DOHH2 (cell line): ENCODE measurements at regions not wholly inside any gene's neighbourhood (a gene's known extent, or its start where the extent isn't known, plus 50 kb on each side); places are given as distances from the start of the nearest gene placed in this dataset.

Experiments
- H3F3A ChIP-seq: fragments of 200-600 bp; sonication (generic), shearing (Covaris generic); 2 replicates; pipeline ENCODE4 v1.6.0; 2016; ENCODE audit warnings: antibody characterized with exemption, mild to moderate bottlenecking; ENCODE audit not compliant: control insufficient read depth, insufficient read depth
- H3K27ac ChIP-seq: fragments of 200-600 bp; sonication (generic); 2 replicates; pipeline ENCODE4 v1.5.1; 2014; ENCODE audit warnings: low read depth, mild to moderate bottlenecking, low read length, moderate library complexity
- H3K27me3 ChIP-seq: fragments of 200-600 bp; sonication (generic); 2 replicates; pipeline ENCODE4 v1.6.1; 2014; ENCODE audit warnings: mild to moderate bottlenecking, low read length, mixed read lengths; ENCODE audit not compliant: control insufficient read depth
- H3K36me3 ChIP-seq: fragments of 200-600 bp; sonication (generic); 2 replicates; pipeline ENCODE4 v1.6.1; 2014; ENCODE audit warnings: mild to moderate bottlenecking, low read length, moderate library complexity, mixed read lengths; ENCODE audit not compliant: control insufficient read depth
- H3K4me1 ChIP-seq: fragments of 200-600 bp; sonication (generic); 2 replicates; pipeline ENCODE4 v1.6.1; 2014; ENCODE audit warnings: mild to moderate bottlenecking, low read length, mixed read lengths; ENCODE audit not compliant: control insufficient read depth
- H3K4me2 ChIP-seq: fragments of 200-600 bp; sonication (generic); 2 replicates; pipeline ENCODE4 v1.6.0; 2014; ENCODE audit warnings: mild to moderate bottlenecking, low read length, moderate library complexity
- H3K4me3 ChIP-seq: fragments of 200-600 bp; sonication (generic); 2 replicates; pipeline ENCODE4 v1.5.1; 2014; ENCODE audit warnings: mild to moderate bottlenecking, low read length, mixed read lengths
- H3K79me2 ChIP-seq: fragments of 200-600 bp; sonication (generic); 2 replicates; pipeline ENCODE4 v1.6.1; 2014; ENCODE audit warnings: mild to moderate bottlenecking, low read length, mixed read lengths; ENCODE audit not compliant: control insufficient read depth
- H3K9me2 ChIP-seq: fragments of 200-600 bp; sonication (generic); replicated peaks from 2 replicates; pipeline ENCODE4 v1.6.1; 2014; ENCODE audit warnings: mild to moderate bottlenecking, low read length, mixed read lengths; ENCODE audit not compliant: control insufficient read depth
- H3K9me3 ChIP-seq: fragments of 200-600 bp; sonication (generic); 2 replicates; pipeline ENCODE4 v1.6.1; 2014; ENCODE audit warnings: antibody characterized with exemption, low read length, mixed read lengths; ENCODE audit not compliant: control insufficient read depth, insufficient read depth
- H4K20me1 ChIP-seq: fragments of 200-600 bp; sonication (generic); 2 replicates; pipeline ENCODE4 v1.6.0; 2014; ENCODE audit warnings: low read depth, mild to moderate bottlenecking, antibody characterized with exemption, low read length, moderate library complexity; ENCODE audit not compliant: control insufficient read depth, insufficient read depth
- CTCF ChIP-seq: fragments of 200-600 bp; sonication (generic); IDR thresholded peaks from one replicate; pipeline ENCODE4 v1.5.1; 2014; ENCODE audit warnings: antibody characterized with exemption, mild to moderate bottlenecking, low read depth, low read length; ENCODE audit not compliant: poor library complexity, severe bottlenecking
- EZH2phosphoT487 ChIP-seq: fragments of 200-600 bp; sonication (generic); IDR thresholded peaks from 2 replicates; pipeline ENCODE4 v1.6.1; 2017; ENCODE audit warnings: borderline replicate concordance, mild to moderate bottlenecking, antibody characterized with exemption, low read length, moderate library complexity, mixed read lengths

- Histone ChIP-seq H3K9me3 (no peaks in the 10 kb centered on the region), H3K4me3 (no peak overlapping the region), H3K4me1 (peaks cover 11% of the 10 kb centered on the region), H4K20me1 (no peaks in the 10 kb centered on the region), H3K27ac (no peak overlapping the region), H3K36me3 (no peaks in the 10 kb centered on the region), H3K9me2 (no peaks in the 10 kb centered on the region), H3F3A (no peaks in the 10 kb centered on the region), H3K4me2 (peak overlapping the region; percentile 14; the same call in 1 of the 2 replicates), H3K79me2 (no peaks in the 10 kb centered on the region), H3K27me3 (peaks cover 14% of the 10 kb centered on the region)
- TF ChIP-seq CTCF (no peak), EZH2phosphoT487 (no peak)
Observed at GRCh38 chr4:38504396-38504715, 159.6 kb upstream of the KLF3 start.

GRCh38 chr4:38509551-38509950 is 154.4 kb upstream of the KLF3 start:
- no peaks in the 10 kb centered on the region for H3K9me2 ChIP-seq
- H3K9me3 ChIP-seq, result no peaks in the 10 kb centered on the region
- H3K36me3 ChIP-seq, result no peaks in the 10 kb centered on the region
- TF ChIP-seq EZH2phosphoT487 (no peak), CTCF (no peak)
- H3K27ac ChIP-seq, result no peak overlapping the region
- no peak overlapping the region for H3K4me3 ChIP-seq
- no peaks in the 10 kb centered on the region for H3F3A ChIP-seq
- peaks cover 18% of the 10 kb centered on the region for H3K27me3 ChIP-seq
- no peak overlapping the region for H3K4me2 ChIP-seq
- H4K20me1 ChIP-seq, result no peaks in the 10 kb centered on the region
- H3K79me2 ChIP-seq, result no peaks in the 10 kb centered on the region
- no peaks in the 10 kb centered on the region; the same call in 1 of the 2 replicates for H3K4me1 ChIP-seq

GRCh38 chr4:38510201-38510600 is 153.8 kb upstream of the KLF3 start:
- Histone ChIP-seq H3K4me3 (no peak overlapping the region), H3K27ac (no peak overlapping the region), H3K9me3 (no peaks in the 10 kb centered on the region), H3K36me3 (no peaks in the 10 kb centered on the region), H3K79me2 (no peaks in the 10 kb centered on the region), H3K4me2 (no peak overlapping the region), H3K9me2 (no peaks in the 10 kb centered on the region), H3F3A (no peaks in the 10 kb centered on the region), H4K20me1 (no peaks in the 10 kb centered on the region), H3K4me1 (no peaks in the 10 kb centered on the region), H3K27me3 (peaks cover 18% of the 10 kb centered on the region)
- TF ChIP-seq EZH2phosphoT487 (no peak), CTCF (no peak)

- no peaks in the 10 kb centered on the region for H3K9me3 ChIP-seq
- no peaks in the 10 kb centered on the region for H3K36me3 ChIP-seq
- TF ChIP-seq CTCF (no peak), EZH2phosphoT487 (no peak)
- H3K27me3 ChIP-seq, result peaks cover 18% of the 10 kb centered on the region
- no peak overlapping the region for H3K27ac ChIP-seq
- no peaks in the 10 kb centered on the region for H4K20me1 ChIP-seq
- no peak overlapping the region for H3K4me3 ChIP-seq
- no peaks in the 10 kb centered on the region for H3K9me2 ChIP-seq
- H3K79me2 ChIP-seq, result no peaks in the 10 kb centered on the region
- no peaks in the 10 kb centered on the region for H3F3A ChIP-seq
- no peak overlapping the region for H3K4me2 ChIP-seq
- H3K4me1 ChIP-seq, result no peaks in the 10 kb centered on the region
Observed at GRCh38 chr4:38511702-38512101, 152.3 kb upstream of the KLF3 start.
